ENCODE measurements at regions not wholly inside any gene's neighbourhood (a gene's known extent, or its start where the extent isn't known, plus 50 kb on each side); places are given as distances from the start of the nearest gene placed in this dataset.

DNA sequence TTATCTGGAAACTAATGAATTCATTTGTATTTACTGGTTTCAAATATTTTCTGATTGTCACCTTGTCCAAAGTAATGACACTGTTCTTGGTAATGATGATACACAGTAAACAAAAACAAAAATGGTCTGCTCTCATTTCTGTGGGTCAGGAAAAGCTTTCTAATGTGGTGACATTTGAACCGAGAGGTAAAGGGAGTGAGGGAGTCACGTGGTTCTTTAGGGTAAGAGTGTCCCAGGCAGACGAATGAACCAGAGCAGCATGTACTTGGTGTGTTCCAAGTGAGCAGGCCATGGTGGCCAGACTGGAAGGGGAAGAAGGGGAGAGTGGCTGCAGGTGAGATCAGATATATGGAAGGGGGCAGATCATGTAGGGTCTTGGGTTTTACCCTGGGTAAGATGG lies 247.0 kb upstream of the SLC30A5 start:
- Histone ChIP-seq H3K4me3 (ENCODE audit: low read depth, low read length, poor library complexity, severe bottlenecking) (no peak overlapping the region), H3K9me3 (ENCODE audit: low read depth, low read length, poor library complexity, severe bottlenecking) (no peaks in the 10 kb centered on the region), H3K4me1 (ENCODE audit: insufficient read depth, low read length, poor library complexity, severe bottlenecking) (no peaks in the 10 kb centered on the region), H3K36me3 (ENCODE audit: insufficient read depth, low read length, poor library complexity, severe bottlenecking) (no peaks in the 10 kb centered on the region), H3K27me3 (replicated peaks; ENCODE audit: insufficient read depth, low read depth, low read length, poor library complexity) (no peaks in the 10 kb centered on the region), H3K27ac (ENCODE audit: low read depth, low read length, poor library complexity, severe bottlenecking) (no peak overlapping the region)
- TF ChIP-seq, protein P1, sequence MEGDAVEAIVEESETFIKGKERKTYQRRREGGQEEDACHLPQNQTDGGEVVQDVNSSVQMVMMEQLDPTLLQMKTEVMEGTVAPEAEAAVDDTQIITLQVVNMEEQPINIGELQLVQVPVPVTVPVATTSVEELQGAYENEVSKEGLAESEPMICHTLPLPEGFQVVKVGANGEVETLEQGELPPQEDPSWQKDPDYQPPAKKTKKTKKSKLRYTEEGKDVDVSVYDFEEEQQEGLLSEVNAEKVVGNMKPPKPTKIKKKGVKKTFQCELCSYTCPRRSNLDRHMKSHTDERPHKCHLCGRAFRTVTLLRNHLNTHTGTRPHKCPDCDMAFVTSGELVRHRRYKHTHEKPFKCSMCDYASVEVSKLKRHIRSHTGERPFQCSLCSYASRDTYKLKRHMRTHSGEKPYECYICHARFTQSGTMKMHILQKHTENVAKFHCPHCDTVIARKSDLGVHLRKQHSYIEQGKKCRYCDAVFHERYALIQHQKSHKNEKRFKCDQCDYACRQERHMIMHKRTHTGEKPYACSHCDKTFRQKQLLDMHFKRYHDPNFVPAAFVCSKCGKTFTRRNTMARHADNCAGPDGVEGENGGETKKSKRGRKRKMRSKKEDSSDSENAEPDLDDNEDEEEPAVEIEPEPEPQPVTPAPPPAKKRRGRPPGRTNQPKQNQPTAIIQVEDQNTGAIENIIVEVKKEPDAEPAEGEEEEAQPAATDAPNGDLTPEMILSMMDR (conservative IDR thresholded peaks at IDR 0.05; ENCODE audit: low read depth, low read length), result no peak
- no peak for TF ChIP-seq EZH2 (IDR thresholded peaks at IDR 0.05; ENCODE audit: borderline replicate concordance, low read depth, low read length, poor library complexity, severe bottlenecking)
- no peak for DNase-seq (ENCODE audit: low spot score)
- CTCF ChIA-PET, result no interaction called here
- intact Hi-C loops (cut with micrococcal nuclease; ENCODE audit: unreplicated experiment), result no loop called here
- no TSS peak for BruUV-seq (replicated peaks)
- POLR2A ChIA-PET (ENCODE audit: low non-redundant PET), result no interaction called here

DNA sequence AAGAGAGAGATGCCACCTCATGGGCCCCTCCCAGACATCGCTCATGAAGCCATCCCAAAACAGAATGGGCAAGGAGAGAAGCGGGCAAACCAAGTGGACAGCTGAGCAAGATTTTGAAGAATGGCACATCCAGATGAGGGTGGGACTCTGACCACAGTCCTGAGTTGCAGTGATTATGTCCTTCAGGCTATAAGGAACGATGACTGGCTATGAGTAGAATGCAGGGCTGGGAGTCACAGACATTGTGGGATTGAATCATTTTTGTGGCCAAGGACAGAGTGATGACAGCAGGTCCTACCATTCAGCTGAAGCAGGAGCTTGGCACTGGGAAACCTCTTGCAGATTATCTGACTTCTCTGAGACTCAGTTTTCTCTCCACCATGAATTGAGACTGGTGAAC lies 245.7 kb upstream of the SLC30A5 start:
- H3K27ac ChIP-seq (ENCODE audit: low read depth, low read length, poor library complexity, severe bottlenecking), result no peak overlapping the region
- CTCF ChIA-PET, result no interaction called here
- no peaks in the 10 kb centered on the region for H3K9me3 ChIP-seq (ENCODE audit: low read depth, low read length, poor library complexity, severe bottlenecking)
- POLR2A ChIA-PET (ENCODE audit: low non-redundant PET), result no interaction called here
- intact Hi-C loops (cut with micrococcal nuclease; ENCODE audit: unreplicated experiment), result no loop called here
- H3K4me1 ChIP-seq (ENCODE audit: insufficient read depth, low read length, poor library complexity, severe bottlenecking), result no peaks in the 10 kb centered on the region
- H3K36me3 ChIP-seq (ENCODE audit: insufficient read depth, low read length, poor library complexity, severe bottlenecking), result no peaks in the 10 kb centered on the region
- no peak overlapping the region for H3K4me3 ChIP-seq (ENCODE audit: low read depth, low read length, poor library complexity, severe bottlenecking)
- no peaks in the 10 kb centered on the region for H3K27me3 ChIP-seq (replicated peaks; ENCODE audit: insufficient read depth, low read depth, low read length, poor library complexity)
- BruUV-seq (replicated peaks), result no TSS peak
- TF ChIP-seq, protein P1 (conservative IDR thresholded peaks at IDR 0.05; ENCODE audit: low read depth, low read length), result no peak
- TF ChIP-seq EZH2 (IDR thresholded peaks at IDR 0.05; ENCODE audit: borderline replicate concordance, low read depth, low read length, poor library complexity, severe bottlenecking), result no peak
- DNase-seq (ENCODE audit: low spot score), result no peak

DNA sequence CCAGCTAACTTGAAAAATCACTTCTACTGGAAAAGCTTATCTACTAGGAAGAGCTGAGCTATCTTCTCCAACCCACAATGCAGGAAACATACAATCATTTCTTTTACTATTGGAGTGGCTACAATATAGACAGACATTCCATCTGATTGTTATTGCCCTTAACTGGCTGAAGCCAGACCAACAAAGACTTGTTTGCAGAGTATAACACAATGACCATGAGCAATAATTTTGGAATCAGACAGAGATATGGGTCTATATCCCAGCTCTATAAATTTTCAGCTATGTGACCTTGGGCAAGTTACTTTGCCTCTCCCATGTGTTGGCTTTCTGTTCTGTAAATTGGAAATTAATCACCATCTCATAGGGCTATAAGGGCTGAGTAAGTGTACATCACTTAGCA lies 244.7 kb upstream of the SLC30A5 start:
- TF ChIP-seq, protein P1 (conservative IDR thresholded peaks at IDR 0.05; ENCODE audit: low read depth, low read length), result no peak
- TF ChIP-seq EZH2 (IDR thresholded peaks at IDR 0.05; ENCODE audit: borderline replicate concordance, low read depth, low read length, poor library complexity, severe bottlenecking), result no peak
- CTCF ChIA-PET, result no interaction called here
- DNase-seq (ENCODE audit: low spot score), result no peak
- intact Hi-C loops (cut with micrococcal nuclease; ENCODE audit: unreplicated experiment), result no loop called here
- BruUV-seq (replicated peaks), result no TSS peak
- Histone ChIP-seq H3K4me3 (ENCODE audit: low read depth, low read length, poor library complexity, severe bottlenecking) (no peak overlapping the region), H3K9me3 (ENCODE audit: low read depth, low read length, poor library complexity, severe bottlenecking) (no peaks in the 10 kb centered on the region), H3K4me1 (ENCODE audit: insufficient read depth, low read length, poor library complexity, severe bottlenecking) (no peaks in the 10 kb centered on the region), H3K36me3 (ENCODE audit: insufficient read depth, low read length, poor library complexity, severe bottlenecking) (no peaks in the 10 kb centered on the region), H3K27me3 (replicated peaks; ENCODE audit: insufficient read depth, low read depth, low read length, poor library complexity) (no peaks in the 10 kb centered on the region), H3K27ac (ENCODE audit: low read depth, low read length, poor library complexity, severe bottlenecking) (no peak overlapping the region)
- POLR2A ChIA-PET (ENCODE audit: low non-redundant PET), result no interaction called here

Measured in A673 (cell line).